Muscle of leg (tissue), 3 donors: ENCODE measurements at regions not wholly inside any gene's neighbourhood (a gene's known extent, or its start where the extent isn't known, plus 50 kb on each side); places are given as distances from the start of the nearest gene placed in this dataset.

Experiments used
- DNase-seq: peaks from one replicate; pipeline ENCODE4 v3.0.0; 2013
- H3K27ac ChIP-seq: one replicate; pipeline ENCODE4 v1.5.1; 2013; ENCODE audit warnings: mild to moderate bottlenecking, low read length, control low read depth
- H3K27me3 ChIP-seq: one replicate; pipeline ENCODE4 v1.6.1; 2013; ENCODE audit warnings: low read length; ENCODE audit not compliant: control insufficient read depth, insufficient read depth
- H3K36me3 ChIP-seq: one replicate; pipeline ENCODE4 v1.6.1; 2013; ENCODE audit warnings: low read length; ENCODE audit not compliant: control insufficient read depth, insufficient read depth
- H3K4me1 ChIP-seq: one replicate; pipeline ENCODE4 v1.6.1; 2013; ENCODE audit warnings: low read length; ENCODE audit not compliant: control insufficient read depth, insufficient read depth
- H3K4me3 ChIP-seq: one replicate; pipeline ENCODE4 v1.5.1; 2013; ENCODE audit warnings: low read length, control low read depth
- H3K9me3 ChIP-seq: replicated peaks from 2 replicates; pipeline ENCODE4 v1.6.1; 2013; ENCODE audit warnings: low read depth, low read length; ENCODE audit not compliant: control insufficient read depth
- WGBS: methylation state at CpG from one replicate; pipeline ENCODE4 v1.1.5; 2013; ENCODE audit warnings: missing lambda C conversion rate; ENCODE audit not compliant: insufficient coverage; 5-methylcytosine and 5-hydroxymethylcytosine counted together

- no peaks in the 10 kb centered on the region for H3K4me1 ChIP-seq
- no peak overlapping the region for H3K27ac ChIP-seq
- no peaks in the 10 kb centered on the region for H3K36me3 ChIP-seq
- no peak overlapping the region for H3K4me3 ChIP-seq
- H3K9me3 ChIP-seq: no peaks in the 10 kb centered on the region
- peak; percentile 41 for DNase-seq
- WGBS: 62% methylated on average over 3 of the region's 5 CpGs
- H3K27me3 ChIP-seq: no peaks in the 10 kb centered on the region
These were observed 517.4 kb downstream of the RAB28 start for GRCh38 chr4:12966726-12967125.

- H3K27me3 ChIP-seq: no peaks in the 10 kb centered on the region
- H3K4me3 ChIP-seq: no peak overlapping the region
- WGBS: 69% methylated on average over 2 of the region's 4 CpGs
These were observed 518.8 kb downstream of the RAB28 start for GRCh38 chr4:12965334-12965733.

GRCh38 chr4:12963912-12964311 lies 520.2 kb downstream of the RAB28 start:
- no peaks in the 10 kb centered on the region for H3K4me1 ChIP-seq
- DNase-seq: no peak
- WGBS: no CpG with 5 or more reads among the region's 1 CpG
- H3K36me3 ChIP-seq: no peaks in the 10 kb centered on the region
- no peaks in the 10 kb centered on the region for H3K27me3 ChIP-seq
- no peak overlapping the region for H3K4me3 ChIP-seq
- no peaks in the 10 kb centered on the region for H3K9me3 ChIP-seq
- no peak overlapping the region for H3K27ac ChIP-seq

More at GRCh38 chr4:12965334-12965733, 518.8 kb downstream of the RAB28 start:
- DNase-seq: no peak
- Histone ChIP-seq H3K27ac (no peak overlapping the region), H3K36me3 (no peaks in the 10 kb centered on the region), H3K4me1 (no peaks in the 10 kb centered on the region), H3K9me3 (no peaks in the 10 kb centered on the region)

GRCh38 chr4:12963291-12963690 lies 520.8 kb downstream of the RAB28 start:
- H3K36me3 ChIP-seq: no peaks in the 10 kb centered on the region
- no peak for DNase-seq
- no peaks in the 10 kb centered on the region for H3K9me3 ChIP-seq
- H3K27ac ChIP-seq: no peak overlapping the region
- H3K27me3 ChIP-seq: no peaks in the 10 kb centered on the region
- H3K4me1 ChIP-seq: no peaks in the 10 kb centered on the region
- H3K4me3 ChIP-seq: no peak overlapping the region

- Histone ChIP-seq H3K36me3 (no peaks in the 10 kb centered on the region), H3K27ac (no peak overlapping the region), H3K9me3 (no peaks in the 10 kb centered on the region), H3K27me3 (no peaks in the 10 kb centered on the region), H3K4me3 (no peak overlapping the region), H3K4me1 (no peaks in the 10 kb centered on the region)
- no peak for DNase-seq
- no CpG with 5 or more reads among the region's 2 CpGs for WGBS
These were observed 522.4 kb downstream of the RAB28 start for GRCh38 chr4:12961713-12962112.

- H3K4me3 ChIP-seq: no peak overlapping the region
- H3K27ac ChIP-seq: no peak overlapping the region
- H3K4me1 ChIP-seq: no peaks in the 10 kb centered on the region
- H3K27me3 ChIP-seq: no peaks in the 10 kb centered on the region
- DNase-seq: peak; percentile 64
- H3K9me3 ChIP-seq: no peaks in the 10 kb centered on the region
- H3K36me3 ChIP-seq: no peaks in the 10 kb centered on the region
These were observed 525.7 kb downstream of the RAB28 start for GRCh38 chr4:12958436-12958835.

GRCh38 chr4:12957108-12957507 lies 527.0 kb downstream of the RAB28 start:
- no peak for DNase-seq
- H3K36me3 ChIP-seq: no peaks in the 10 kb centered on the region
- H3K4me1 ChIP-seq: no peaks in the 10 kb centered on the region
- H3K9me3 ChIP-seq: no peaks in the 10 kb centered on the region
- no peaks in the 10 kb centered on the region for H3K27me3 ChIP-seq
- WGBS: no CpG with 5 or more reads among the region's 3 CpGs
- no peak overlapping the region for H3K27ac ChIP-seq
- H3K4me3 ChIP-seq: no peak overlapping the region

- no peaks in the 10 kb centered on the region for H3K27me3 ChIP-seq
- no CpG with 5 or more reads among the region's 2 CpGs for WGBS
- H3K4me1 ChIP-seq: no peaks in the 10 kb centered on the region
- no peaks in the 10 kb centered on the region for H3K9me3 ChIP-seq
- H3K36me3 ChIP-seq: no peaks in the 10 kb centered on the region
- H3K4me3 ChIP-seq: no peak overlapping the region
- H3K27ac ChIP-seq: no peak overlapping the region
- no peak for DNase-seq
These were observed 528.1 kb downstream of the RAB28 start for GRCh38 chr4:12956026-12956425.

- WGBS: no CpG with 5 or more reads among the region's 3 CpGs
These were observed 534.2 kb downstream of the RAB28 start for GRCh38 chr4:12949719-12950490.

GRCh38 chr4:12943069-12943468 lies 541.1 kb downstream of the RAB28 start:
- no peaks in the 10 kb centered on the region for H3K27me3 ChIP-seq
- no peaks in the 10 kb centered on the region for H3K4me1 ChIP-seq
- 60% methylated on average over 1 of the region's 4 CpGs for WGBS
- H3K36me3 ChIP-seq: no peaks in the 10 kb centered on the region
- no peak for DNase-seq
- no peak overlapping the region for H3K4me3 ChIP-seq
- H3K9me3 ChIP-seq: no peaks in the 10 kb centered on the region
- no peak overlapping the region for H3K27ac ChIP-seq

More at GRCh38 chr4:12949719-12950490, 534.2 kb downstream of the RAB28 start:
- Histone ChIP-seq H3K4me1 (no peaks in the 10 kb centered on the region), H3K4me3 (no peak overlapping the region), H3K27me3 (no peaks in the 10 kb centered on the region), H3K36me3 (no peaks in the 10 kb centered on the region), H3K27ac (no peak overlapping the region), H3K9me3 (no peaks in the 10 kb centered on the region)
- DNase-seq: no peak

GRCh38 chr4:12933760-12934221 lies 550.3 kb downstream of the RAB28 start:
- Histone ChIP-seq H3K36me3 (no peaks in the 10 kb centered on the region), H3K27me3 (no peaks in the 10 kb centered on the region), H3K4me3 (no peak overlapping the region), H3K9me3 (no peaks in the 10 kb centered on the region), H3K4me1 (no peaks in the 10 kb centered on the region), H3K27ac (no peak overlapping the region)
- no peak for DNase-seq
